DND-41 (cell line): ENCODE measurements at regions not wholly inside any gene's neighbourhood (a gene's known extent, or its start where the extent isn't known, plus 50 kb on each side); places are given as distances from the start of the nearest gene placed in this dataset.

ENCODE experiments used
- ATAC-seq: fragments of 200-7000 bp; cut with Tn5 transposase; 3 replicates; pipeline ENCODE4 v1.9.1; 2021; ENCODE audit warnings: low read depth; ENCODE audit not compliant: insufficient read depth
- DNase-seq: peaks from one replicate; pipeline ENCODE4 v3.0.0-alpha.2; 2020
- H2AFZ ChIP-seq: 2 replicates; pipeline ENCODE4 v1.6.0; 2012; ENCODE audit warnings: low read depth, low read length
- H3K27ac ChIP-seq: 2 replicates; pipeline ENCODE4 v1.5.1; 2012; ENCODE audit warnings: low read length, inconsistent platforms
- H3K27me3 ChIP-seq: fragments of 200-600 bp; sonication (generic); 2 replicates; pipeline ENCODE4 v1.6.0; 2012; ENCODE audit warnings: low read length, mild to moderate bottlenecking, inconsistent platforms; ENCODE audit not compliant: insufficient read depth, poor library complexity
- H3K36me3 ChIP-seq: 2 replicates; pipeline ENCODE4 v1.5.1; 2012; ENCODE audit warnings: low read length, inconsistent platforms; ENCODE audit not compliant: insufficient read depth
- H3K4me1 ChIP-seq: 2 replicates; pipeline ENCODE4 v1.5.1; 2012; ENCODE audit warnings: mild to moderate bottlenecking, low read length; ENCODE audit not compliant: insufficient read depth
- H3K4me2 ChIP-seq: 2 replicates; pipeline ENCODE4 v1.6.0; 2012; ENCODE audit warnings: mild to moderate bottlenecking, moderate library complexity, low read length, inconsistent platforms; ENCODE audit not compliant: insufficient read depth
- H3K4me3 ChIP-seq, 2 experiments: fragments of 200-600 bp in 1 of 2; shearing (Covaris generic) in 1 of 2; 2 replicates each; pipeline ENCODE4 v1.5.1; 2012 to 2016; ENCODE audit warnings: inconsistent platforms in 2 of 2, low read length in 2 of 2, mild to moderate bottlenecking in 2 of 2, low read depth in 1 of 2, moderate library complexity in 1 of 2
- H3K79me2 ChIP-seq: 2 replicates; pipeline ENCODE4 v1.6.0; 2012; ENCODE audit warnings: low read length, inconsistent platforms; ENCODE audit not compliant: insufficient read depth
- H3K9ac ChIP-seq: 2 replicates; pipeline ENCODE4 v1.6.0; 2012; ENCODE audit warnings: low read depth, mild to moderate bottlenecking, inconsistent platforms, low read length, moderate library complexity
- H3K9me3 ChIP-seq: 2 replicates; pipeline ENCODE4 v1.5.1; 2012; ENCODE audit warnings: low read length, moderate library complexity, mild to moderate bottlenecking, inconsistent platforms; ENCODE audit not compliant: insufficient read depth, severe bottlenecking
- H4K20me1 ChIP-seq: 2 replicates; pipeline ENCODE4 v1.6.0; 2012; ENCODE audit warnings: low read length; ENCODE audit not compliant: insufficient read depth
- EZH2 ChIP-seq: IDR thresholded peaks from 3 replicates; pipeline ENCODE4 v1.6.1; 2012; ENCODE audit warnings: borderline replicate concordance, low read depth, mild to moderate bottlenecking, moderate library complexity, low read length, inconsistent platforms; ENCODE audit not compliant: severe bottlenecking
- TF ChIP-seq, protein P1 (sequence below): IDR thresholded peaks from 2 replicates; pipeline ENCODE4 v1.5.1; 2012; ENCODE audit warnings: borderline replicate concordance, low read length, moderate library complexity, mild to moderate bottlenecking; ENCODE audit not compliant: poor library complexity, severe bottlenecking; ENCODE audit errors: extremely low read depth

DNA sequence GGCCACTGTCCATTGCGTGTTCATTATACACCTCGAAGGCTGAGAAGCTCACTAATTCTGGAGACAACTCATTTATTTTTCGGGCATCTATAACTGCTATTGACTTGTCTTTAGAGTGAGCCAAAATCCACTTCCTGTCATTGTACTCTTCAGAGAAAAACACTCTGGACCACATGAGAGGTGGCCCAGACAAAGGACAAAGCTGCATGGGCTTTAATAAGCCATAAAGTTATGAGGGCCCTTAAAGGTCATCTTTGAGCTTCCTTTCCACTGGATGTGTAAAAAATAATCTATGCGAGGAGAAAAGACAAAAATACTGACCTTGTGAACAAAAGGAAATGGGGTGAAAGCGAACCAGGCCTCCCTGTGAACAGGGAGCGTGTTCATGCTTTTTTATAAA lies 63.5 kb upstream of the ZC3H12C start:
- Histone ChIP-seq H3K4me1 (no peaks in the 10 kb centered on the region), H3K4me3 (no peak overlapping the region), H3K4me2 (no peak overlapping the region), H4K20me1 (no peaks in the 10 kb centered on the region), H3K79me2 (no peaks in the 10 kb centered on the region), H3K36me3 (no peaks in the 10 kb centered on the region), H2AFZ (no peak overlapping the region), H3K27me3 (no peaks in the 10 kb centered on the region), H3K27ac (no peak overlapping the region), H3K9ac (no peak overlapping the region), H3K9me3 (no peaks in the 10 kb centered on the region)
- no peak for DNase-seq
- TF ChIP-seq, protein P1, sequence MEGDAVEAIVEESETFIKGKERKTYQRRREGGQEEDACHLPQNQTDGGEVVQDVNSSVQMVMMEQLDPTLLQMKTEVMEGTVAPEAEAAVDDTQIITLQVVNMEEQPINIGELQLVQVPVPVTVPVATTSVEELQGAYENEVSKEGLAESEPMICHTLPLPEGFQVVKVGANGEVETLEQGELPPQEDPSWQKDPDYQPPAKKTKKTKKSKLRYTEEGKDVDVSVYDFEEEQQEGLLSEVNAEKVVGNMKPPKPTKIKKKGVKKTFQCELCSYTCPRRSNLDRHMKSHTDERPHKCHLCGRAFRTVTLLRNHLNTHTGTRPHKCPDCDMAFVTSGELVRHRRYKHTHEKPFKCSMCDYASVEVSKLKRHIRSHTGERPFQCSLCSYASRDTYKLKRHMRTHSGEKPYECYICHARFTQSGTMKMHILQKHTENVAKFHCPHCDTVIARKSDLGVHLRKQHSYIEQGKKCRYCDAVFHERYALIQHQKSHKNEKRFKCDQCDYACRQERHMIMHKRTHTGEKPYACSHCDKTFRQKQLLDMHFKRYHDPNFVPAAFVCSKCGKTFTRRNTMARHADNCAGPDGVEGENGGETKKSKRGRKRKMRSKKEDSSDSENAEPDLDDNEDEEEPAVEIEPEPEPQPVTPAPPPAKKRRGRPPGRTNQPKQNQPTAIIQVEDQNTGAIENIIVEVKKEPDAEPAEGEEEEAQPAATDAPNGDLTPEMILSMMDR = no peak
- no peak for TF ChIP-seq EZH2
- ATAC-seq = no peak

DNA sequence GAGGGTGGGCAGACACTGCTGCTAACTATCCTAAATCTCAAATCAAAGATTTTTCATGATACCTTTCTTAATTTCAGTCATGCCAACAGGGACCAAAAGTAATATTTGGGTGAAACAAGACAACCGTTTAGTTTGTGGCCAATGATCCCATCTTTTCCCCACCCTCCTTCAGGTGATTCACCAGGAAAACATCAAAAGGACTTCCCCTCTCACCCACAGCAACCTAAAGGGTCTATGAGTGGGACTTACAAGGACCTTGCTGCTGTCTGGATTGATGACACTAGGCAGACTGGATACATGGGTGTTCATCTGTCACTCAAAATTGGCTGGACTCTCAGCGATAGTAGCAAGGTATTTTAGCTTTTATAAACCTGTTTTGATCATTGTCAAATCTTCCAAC lies 62.0 kb upstream of the ZC3H12C start:
- H2AFZ ChIP-seq = no peak overlapping the region

DNA sequence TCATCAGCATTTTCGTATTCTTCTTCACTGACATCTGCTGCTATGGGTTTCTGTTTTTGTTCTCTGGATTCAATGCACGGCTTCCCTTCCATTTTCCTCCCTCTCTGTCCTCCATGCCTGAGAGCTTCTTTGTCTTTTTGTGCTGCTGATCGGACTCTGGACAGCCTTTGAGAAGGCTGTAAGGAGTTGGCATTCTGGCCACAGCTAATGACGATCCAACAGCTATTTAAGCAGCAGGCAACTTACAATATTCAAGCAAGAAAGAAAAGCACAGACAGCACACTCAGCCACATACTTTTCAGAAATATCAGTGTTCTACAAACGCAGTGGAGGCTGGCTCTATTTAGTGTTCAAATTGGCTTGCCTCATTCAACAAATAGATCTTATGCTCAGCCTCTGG lies 60.9 kb upstream of the ZC3H12C start:
- Histone ChIP-seq H3K9ac (no peak overlapping the region), H3K27me3 (no peaks in the 10 kb centered on the region), H3K4me1 (no peaks in the 10 kb centered on the region), H3K36me3 (no peaks in the 10 kb centered on the region), H4K20me1 (no peaks in the 10 kb centered on the region), H3K27ac (no peak overlapping the region), H2AFZ (no peak overlapping the region), H3K9me3 (no peaks in the 10 kb centered on the region), H3K79me2 (no peaks in the 10 kb centered on the region), H3K4me3 (no peak overlapping the region), H3K4me2 (no peak overlapping the region)
- no peak for TF ChIP-seq EZH2
- TF ChIP-seq, protein P1 = no peak
- no peak for ATAC-seq
- no peak for DNase-seq

More for the DNA sequence above, 62.0 kb upstream of the ZC3H12C start:
- no peak overlapping the region for H3K27ac ChIP-seq
- no peak for DNase-seq
- H3K36me3 ChIP-seq = no peaks in the 10 kb centered on the region
- ATAC-seq = no peak
- TF ChIP-seq EZH2 = no peak
- TF ChIP-seq, protein P1 = no peak
- H3K9me3 ChIP-seq = no peaks in the 10 kb centered on the region
- no peak overlapping the region for H3K9ac ChIP-seq
- no peaks in the 10 kb centered on the region for H4K20me1 ChIP-seq
- no peaks in the 10 kb centered on the region for H3K4me1 ChIP-seq
- no peak overlapping the region for H3K4me3 ChIP-seq
- H3K79me2 ChIP-seq = no peaks in the 10 kb centered on the region
- no peaks in the 10 kb centered on the region for H3K27me3 ChIP-seq
- no peak overlapping the region for H3K4me2 ChIP-seq
